OCI-LY3 (cell line): ENCODE measurements at regions not wholly inside any gene's neighbourhood (a gene's known extent, or its start where the extent isn't known, plus 50 kb on each side); places are given as distances from the start of the nearest gene placed in this dataset.

ENCODE experiments used
- H2AFZ ChIP-seq: fragments of 200-600, 300-600 bp; shearing (Covaris generic); 2 replicates; pipeline ENCODE4 v1.6.0; 2014; ENCODE audit warnings: antibody characterized with exemption, low read depth, low read length
- H3K27ac ChIP-seq: fragments of 200-600, 300-600 bp; sonication (generic); 2 replicates; pipeline ENCODE4 v1.5.1; 2014; ENCODE audit warnings: mild to moderate bottlenecking, low read length, moderate library complexity, mixed read lengths
- H3K27me3 ChIP-seq: fragments of 200-600, 300-600 bp; sonication (generic); 2 replicates; pipeline ENCODE4 v1.6.1; 2014; ENCODE audit warnings: low read depth, low read length, mixed read lengths
- H3K36me3 ChIP-seq: fragments of 200-600, 300-600 bp; sonication (generic); replicated peaks from 2 replicates; pipeline ENCODE3; 2014; ENCODE audit warnings: low read depth, low read length, mixed read lengths
- H3K4me1 ChIP-seq: fragments of 300-600, 200-600 bp; sonication (generic); 2 replicates; pipeline ENCODE4 v1.6.1; 2014; ENCODE audit warnings: low read length, mixed read lengths
- H3K4me2 ChIP-seq: fragments of 200-600, 300-600 bp; sonication (generic); 2 replicates; pipeline ENCODE4 v1.6.1; 2014; ENCODE audit warnings: low read length, mixed read lengths
- H3K4me3 ChIP-seq: fragments of 300-600, 200-600 bp; sonication (generic); 2 replicates; pipeline ENCODE4 v1.5.1; 2014; ENCODE audit warnings: antibody characterized with exemption, mild to moderate bottlenecking, low read length, moderate library complexity
- H3K79me2 ChIP-seq: fragments of 300-600, 200-600 bp; shearing (Covaris generic); 2 replicates; pipeline ENCODE4 v1.6.1; 2014; ENCODE audit warnings: mild to moderate bottlenecking, low read length, mixed read lengths
- H3K9ac ChIP-seq: fragments of 300-600, 200-600 bp; shearing (Covaris generic); 2 replicates; pipeline ENCODE4 v1.6.0; 2014; ENCODE audit warnings: mild to moderate bottlenecking, low read length, moderate library complexity
- H3K9me3 ChIP-seq: fragments of 200-600, 300-600 bp; shearing (Covaris generic); 2 replicates; pipeline ENCODE4 v1.6.1; 2014; ENCODE audit warnings: low read length, mixed read lengths; ENCODE audit not compliant: insufficient read depth
- H4K20me1 ChIP-seq: fragments of 200-600, 300-600 bp; sonication (generic); 2 replicates; pipeline ENCODE4 v1.6.1; 2016; ENCODE audit warnings: low read length, mixed read lengths; ENCODE audit not compliant: insufficient read depth
- CTCF ChIP-seq: fragments of 200-600, 300-600 bp; sonication (generic); IDR thresholded peaks from 2 replicates; pipeline ENCODE4 v1.5.1; 2014; ENCODE audit warnings: antibody characterized with exemption, low read length, low read depth
- EZH2phosphoT487 ChIP-seq: fragments of 200-600 bp; shearing (Covaris generic); IDR thresholded peaks from 2 replicates; pipeline ENCODE4 v1.6.1; 2018; ENCODE audit warnings: antibody characterized with exemption, mixed run types, low read depth

GRCh38 chr6:28743271-28743789 lies 180.5 kb downstream of the TRIM27 start:
- no peaks in the 10 kb centered on the region for H3K79me2 ChIP-seq
- H4K20me1 ChIP-seq, result no peaks in the 10 kb centered on the region
- H3K27ac ChIP-seq, result no peak overlapping the region
- H3K4me3 ChIP-seq, result no peak overlapping the region
- no peaks in the 10 kb centered on the region for H3K36me3 ChIP-seq
- H2AFZ ChIP-seq, result no peak overlapping the region
- peaks cover 5% of the 10 kb centered on the region; the same call in 1 of the 2 replicates for H3K4me1 ChIP-seq
- no peak overlapping the region for H3K9ac ChIP-seq
- H3K9me3 ChIP-seq, result no peaks in the 10 kb centered on the region
- H3K4me2 ChIP-seq, result no peak overlapping the region
- no peaks in the 10 kb centered on the region for H3K27me3 ChIP-seq
- no peak for TF ChIP-seq EZH2phosphoT487
- TF ChIP-seq CTCF, result no peak

GRCh38 chr6:28747083-28747630 lies 176.6 kb downstream of the TRIM27 start:
- Histone ChIP-seq H3K27ac (no peak overlapping the region), H3K79me2 (no peaks in the 10 kb centered on the region), H3K9ac (no peak overlapping the region), H3K4me3 (peak overlapping the region; percentile 70), H3K36me3 (no peaks in the 10 kb centered on the region), H3K9me3 (no peaks in the 10 kb centered on the region), H3K4me2 (peak overlapping the region; percentile 75), H3K4me1 (peaks cover 5% of the 10 kb centered on the region; the same call in 1 of the 2 replicates), H4K20me1 (no peaks in the 10 kb centered on the region), H3K27me3 (no peaks in the 10 kb centered on the region), H2AFZ (peak overlapping the region; percentile 39; the same call in 1 of the 2 replicates)
- no peak for TF ChIP-seq EZH2phosphoT487
- TF ChIP-seq CTCF, result no peak

GRCh38 chr6:28747631-28748157 lies 176.1 kb downstream of the TRIM27 start:
- no peak overlapping the region for H3K27ac ChIP-seq

More at GRCh38 chr6:28747631-28748157, 176.1 kb downstream of the TRIM27 start:
- H2AFZ ChIP-seq, result peak overlapping the region; percentile 39; the same call in 1 of the 2 replicates
- no peaks in the 10 kb centered on the region for H3K27me3 ChIP-seq
- peak overlapping the region; percentile 70 for H3K4me3 ChIP-seq
- no peaks in the 10 kb centered on the region for H3K79me2 ChIP-seq
- no peaks in the 10 kb centered on the region for H3K36me3 ChIP-seq
- H3K4me2 ChIP-seq, result peak overlapping the region; percentile 75
- no peaks in the 10 kb centered on the region for H3K9me3 ChIP-seq
- TF ChIP-seq EZH2phosphoT487, result no peak
- TF ChIP-seq CTCF, result no peak
- H4K20me1 ChIP-seq, result no peaks in the 10 kb centered on the region
- H3K9ac ChIP-seq, result 0 out of 2 replicates have a peak overlapping the region, but pooled peaks have one; percentile 17
- H3K4me1 ChIP-seq, result peaks cover 5% of the 10 kb centered on the region; the same call in 1 of the 2 replicates
